ENCODE measurements at regions not wholly inside any gene's neighbourhood (a gene's known extent, or its start where the extent isn't known, plus 50 kb on each side); places are given as distances from the start of the nearest gene placed in this dataset.

GRCh38 chr2:147644491-147644890 lies 200.3 kb upstream of the ACVR2A start:
- Mint-ChIP-seq H3K27me3 (no peaks in the 10 kb centered on the region), H3K27ac (no peak overlapping the region), H3K9me3 (ENCODE audit: insufficient read depth) (no peaks in the 10 kb centered on the region), H3K4me3 (no peak overlapping the region), H3K4me1 (peaks cover 1% of the 10 kb centered on the region)
- WGBS (ENCODE audit: insufficient coverage), result 87% methylated on average over 2 of the region's 4 CpGs
- Histone ChIP-seq H3K27me3 (replicated peaks in 1 of 4; ENCODE audit: control extremely low read depth in 1 of 4, control insufficient read depth in 3 of 4, insufficient read depth in 4 of 4, low read length in 3 of 4) (no peaks in the 10 kb centered on the region), H3K9ac (ENCODE audit: low read length) (no peak overlapping the region), H3K4me2 (replicated peaks; ENCODE audit: low read depth, low read length, poor library complexity, severe bottlenecking) (no peak overlapping the region), H3K79me2 (ENCODE audit: control insufficient read depth, insufficient read depth, low read length) (no peaks in the 10 kb centered on the region), H3K36me3 (replicated peaks in 1 of 2; ENCODE audit: control extremely low read depth in 1 of 2, control insufficient read depth in 1 of 2, extremely low read depth in 1 of 2, insufficient read depth in 2 of 2, low read length in 1 of 2) (no peaks in the 10 kb centered on the region), H3K27ac (ENCODE audit: low read length in 2 of 2) (no peak overlapping the region), H3K4me3 (ENCODE audit: control extremely low read depth in 1 of 5, extremely low read depth in 1 of 5, insufficient read depth in 1 of 5, low read depth in 2 of 5, low read length in 4 of 5) (no peak overlapping the region), H4K20me1 (ENCODE audit: control insufficient read depth, insufficient read depth, low read length, poor library complexity, severe bottlenecking) (no peaks in the 10 kb centered on the region), H3K4me1 (ENCODE audit: control insufficient read depth in 2 of 2, insufficient read depth in 2 of 2, low read length in 2 of 2) (no peaks in the 10 kb centered on the region), H3K9me3 (ENCODE audit: control extremely low read depth in 1 of 3, control insufficient read depth in 2 of 3, insufficient read depth in 1 of 3, low read length in 2 of 3) (no peaks in the 10 kb centered on the region), H2AFZ (ENCODE audit: insufficient read depth, low read depth, low read length, poor library complexity, severe bottlenecking) (no peak overlapping the region)
- no peak for ATAC-seq (ENCODE audit: low read depth)
- TF ChIP-seq CTCF (IDR thresholded peaks at IDR 0.05) (no peak), EZH2 (IDR thresholded peaks at IDR 0.05; ENCODE audit: borderline replicate concordance, insufficient read depth, low read depth, low read length, poor library complexity, severe bottlenecking) (no peak)
- CTCF ChIA-PET, result no interaction called here
- POLR2A ChIA-PET, result no interaction called here
- no peak for DNase-seq
- intact Hi-C loops (cut with micrococcal nuclease), result no loop called here

- POLR2A ChIA-PET, result no interaction called here
- no peaks in the 10 kb centered on the region for H3K27me3 ChIP-seq (replicated peaks in 1 of 4; ENCODE audit: control extremely low read depth in 1 of 4, control insufficient read depth in 3 of 4, insufficient read depth in 4 of 4, low read length in 3 of 4)
- H2AFZ ChIP-seq (ENCODE audit: insufficient read depth, low read depth, low read length, poor library complexity, severe bottlenecking), result no peak overlapping the region
- H3K4me3 Mint-ChIP-seq, result no peak overlapping the region
- no peaks in the 10 kb centered on the region for H4K20me1 ChIP-seq (ENCODE audit: control insufficient read depth, insufficient read depth, low read length, poor library complexity, severe bottlenecking)
- peaks cover 1% of the 10 kb centered on the region for H3K4me1 Mint-ChIP-seq
- no peak overlapping the region for H3K27ac Mint-ChIP-seq
- CTCF ChIA-PET, result no interaction called here
- TF ChIP-seq CTCF (IDR thresholded peaks at IDR 0.05) (no peak), EZH2 (IDR thresholded peaks at IDR 0.05; ENCODE audit: borderline replicate concordance, insufficient read depth, low read depth, low read length, poor library complexity, severe bottlenecking) (no peak)
- H3K9me3 ChIP-seq (ENCODE audit: control extremely low read depth in 1 of 3, control insufficient read depth in 2 of 3, insufficient read depth in 1 of 3, low read length in 2 of 3), result no peaks in the 10 kb centered on the region
- H3K27ac ChIP-seq (ENCODE audit: low read length in 2 of 2), result no peak overlapping the region
- ATAC-seq (ENCODE audit: low read depth) (no peak), DNase-seq (no peak)
- no peak overlapping the region for H3K4me3 ChIP-seq (ENCODE audit: control extremely low read depth in 1 of 5, extremely low read depth in 1 of 5, insufficient read depth in 1 of 5, low read depth in 2 of 5, low read length in 4 of 5)
- no peaks in the 10 kb centered on the region for H3K9me3 Mint-ChIP-seq (ENCODE audit: insufficient read depth)
- no peaks in the 10 kb centered on the region for H3K36me3 ChIP-seq (replicated peaks in 1 of 2; ENCODE audit: control extremely low read depth in 1 of 2, control insufficient read depth in 1 of 2, extremely low read depth in 1 of 2, insufficient read depth in 2 of 2, low read length in 1 of 2)
- no peaks in the 10 kb centered on the region for H3K27me3 Mint-ChIP-seq
- H3K79me2 ChIP-seq (ENCODE audit: control insufficient read depth, insufficient read depth, low read length), result no peaks in the 10 kb centered on the region
- H3K4me1 ChIP-seq (ENCODE audit: control insufficient read depth in 2 of 2, insufficient read depth in 2 of 2, low read length in 2 of 2), result no peaks in the 10 kb centered on the region
- no peak overlapping the region for H3K9ac ChIP-seq (ENCODE audit: low read length)
- no peak overlapping the region for H3K4me2 ChIP-seq (replicated peaks; ENCODE audit: low read depth, low read length, poor library complexity, severe bottlenecking)
- 100% methylated on average over 1 of the region's 3 CpGs for WGBS (ENCODE audit: insufficient coverage)
- intact Hi-C loops (cut with micrococcal nuclease), result no loop called here
Measured at GRCh38 chr2:147642765-147643164, 202.1 kb upstream of the ACVR2A start.
